KMS-11 (cell line): ENCODE measurements at regions not wholly inside any gene's neighbourhood (a gene's known extent, or its start where the extent isn't known, plus 50 kb on each side); places are given as distances from the start of the nearest gene placed in this dataset.

Experiments
- H2AFZ ChIP-seq: fragments of 200-600 bp; sonication (generic); 2 replicates; pipeline ENCODE4 v1.6.1; 2016; ENCODE audit warnings: antibody characterized with exemption, mixed run types, low read depth
- H3K27ac ChIP-seq: fragments of 200-600 bp; sonication (generic); 2 replicates; pipeline ENCODE4 v1.6.1; 2016; ENCODE audit warnings: mild to moderate bottlenecking, mixed run types
- H3K27me3 ChIP-seq: fragments of 200-600 bp; sonication (generic); 2 replicates; pipeline ENCODE4 v1.6.1; 2017; ENCODE audit warnings: mild to moderate bottlenecking, low read depth, mixed run types, moderate library complexity; ENCODE audit not compliant: insufficient read depth
- H3K36me3 ChIP-seq: fragments of 200-600 bp; sonication (generic); 2 replicates; pipeline ENCODE4 v1.6.1; 2017; ENCODE audit warnings: mild to moderate bottlenecking, mixed run types; ENCODE audit not compliant: insufficient read depth
- H3K4me1 ChIP-seq: fragments of 200-600 bp; sonication (generic); 2 replicates; pipeline ENCODE4 v1.6.1; 2016; ENCODE audit warnings: mild to moderate bottlenecking, low read depth, mixed run types; ENCODE audit not compliant: poor library complexity, severe bottlenecking
- H3K4me2 ChIP-seq: fragments of 200-600 bp; sonication (generic); 2 replicates; pipeline ENCODE4 v1.7.0; 2016; ENCODE audit warnings: mild to moderate bottlenecking, mixed run types
- H3K4me3 ChIP-seq: fragments of 200-600 bp; sonication (generic); IDR thresholded peaks from 2 replicates; pipeline ENCODE4 v1.6.1; 2017; ENCODE audit warnings: low read depth, low read length, mixed read lengths; ENCODE audit not compliant: insufficient read depth
- H3K79me2 ChIP-seq: fragments of 200-600 bp; sonication (generic); 2 replicates; pipeline ENCODE4 v1.6.1; 2016; ENCODE audit warnings: low read depth, mixed run types; ENCODE audit not compliant: insufficient read depth
- H3K9ac ChIP-seq: fragments of 200-600 bp; sonication (generic); 2 replicates; pipeline ENCODE4 v1.6.1; 2016; ENCODE audit warnings: mild to moderate bottlenecking, mixed run types
- H4K20me1 ChIP-seq: fragments of 200-600 bp; sonication (generic); 2 replicates; pipeline ENCODE4 v1.6.1; 2016; ENCODE audit warnings: mild to moderate bottlenecking, mixed run types; ENCODE audit not compliant: insufficient read depth
- TF ChIP-seq, protein P1 (sequence below): fragments of 200-600 bp; sonication (generic); conservative IDR thresholded peaks from 2 replicates; pipeline ENCODE4 v1.6.1; 2017; ENCODE audit warnings: low read depth, mild to moderate bottlenecking, antibody characterized with exemption, low read length, moderate library complexity, mixed read lengths

DNA sequence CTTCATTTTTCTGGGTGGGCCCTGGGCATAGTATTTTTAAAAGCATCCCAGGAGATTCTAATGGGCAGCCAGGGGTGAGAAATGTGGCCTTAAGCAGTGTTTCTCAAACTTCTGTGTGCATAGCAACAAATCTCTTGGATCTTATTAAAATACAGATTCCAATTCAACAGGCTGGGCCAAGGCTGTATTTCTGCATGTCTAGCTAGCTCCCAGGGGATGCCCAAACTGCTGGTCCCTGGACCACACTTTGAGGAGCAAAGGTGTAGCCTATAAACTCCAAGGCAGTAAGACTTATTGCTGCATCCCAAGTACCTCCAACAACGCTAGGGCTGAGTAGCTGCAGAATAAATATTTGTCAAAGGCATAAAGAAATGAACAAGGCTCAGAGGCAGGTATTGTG is 292.9 kb upstream of the ZMIZ1 start:
- Histone ChIP-seq H3K4me1 (no peaks in the 10 kb centered on the region), H3K79me2 (no peaks in the 10 kb centered on the region), H3K4me2 (no peak overlapping the region), H3K4me3 (no peak overlapping the region), H2AFZ (no peak overlapping the region), H3K27ac (no peak overlapping the region), H4K20me1 (no peaks in the 10 kb centered on the region), H3K27me3 (no peaks in the 10 kb centered on the region), H3K9ac (no peak overlapping the region), H3K36me3 (no peaks in the 10 kb centered on the region)
- TF ChIP-seq, protein P1, sequence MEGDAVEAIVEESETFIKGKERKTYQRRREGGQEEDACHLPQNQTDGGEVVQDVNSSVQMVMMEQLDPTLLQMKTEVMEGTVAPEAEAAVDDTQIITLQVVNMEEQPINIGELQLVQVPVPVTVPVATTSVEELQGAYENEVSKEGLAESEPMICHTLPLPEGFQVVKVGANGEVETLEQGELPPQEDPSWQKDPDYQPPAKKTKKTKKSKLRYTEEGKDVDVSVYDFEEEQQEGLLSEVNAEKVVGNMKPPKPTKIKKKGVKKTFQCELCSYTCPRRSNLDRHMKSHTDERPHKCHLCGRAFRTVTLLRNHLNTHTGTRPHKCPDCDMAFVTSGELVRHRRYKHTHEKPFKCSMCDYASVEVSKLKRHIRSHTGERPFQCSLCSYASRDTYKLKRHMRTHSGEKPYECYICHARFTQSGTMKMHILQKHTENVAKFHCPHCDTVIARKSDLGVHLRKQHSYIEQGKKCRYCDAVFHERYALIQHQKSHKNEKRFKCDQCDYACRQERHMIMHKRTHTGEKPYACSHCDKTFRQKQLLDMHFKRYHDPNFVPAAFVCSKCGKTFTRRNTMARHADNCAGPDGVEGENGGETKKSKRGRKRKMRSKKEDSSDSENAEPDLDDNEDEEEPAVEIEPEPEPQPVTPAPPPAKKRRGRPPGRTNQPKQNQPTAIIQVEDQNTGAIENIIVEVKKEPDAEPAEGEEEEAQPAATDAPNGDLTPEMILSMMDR = no peak

DNA sequence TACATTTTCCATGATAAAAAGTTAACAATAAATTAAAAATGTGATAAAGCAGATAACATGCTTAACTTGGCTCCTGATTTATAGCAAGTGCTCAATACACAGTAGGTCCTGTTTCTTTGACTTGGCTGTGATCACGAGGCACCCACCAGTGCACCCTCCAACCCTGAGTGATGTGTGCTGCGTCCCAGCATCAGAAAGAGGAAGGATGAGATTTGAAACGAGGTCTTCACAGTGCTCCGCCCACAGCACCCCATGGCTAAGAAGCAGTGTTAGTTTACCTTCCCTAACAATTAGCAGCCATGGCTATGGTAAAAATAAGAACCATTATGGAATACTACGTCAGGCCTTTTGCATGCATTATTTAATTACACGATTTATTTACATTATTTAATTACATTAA is 292.0 kb upstream of the ZMIZ1 start:
- Histone ChIP-seq H3K27me3 (no peaks in the 10 kb centered on the region), H4K20me1 (no peaks in the 10 kb centered on the region), H3K4me2 (no peak overlapping the region), H3K36me3 (no peaks in the 10 kb centered on the region), H3K79me2 (no peaks in the 10 kb centered on the region), H3K9ac (no peak overlapping the region), H3K4me3 (no peak overlapping the region), H3K27ac (no peak overlapping the region), H3K4me1 (no peaks in the 10 kb centered on the region), H2AFZ (no peak overlapping the region)
- TF ChIP-seq, protein P1 = no peak

DNA sequence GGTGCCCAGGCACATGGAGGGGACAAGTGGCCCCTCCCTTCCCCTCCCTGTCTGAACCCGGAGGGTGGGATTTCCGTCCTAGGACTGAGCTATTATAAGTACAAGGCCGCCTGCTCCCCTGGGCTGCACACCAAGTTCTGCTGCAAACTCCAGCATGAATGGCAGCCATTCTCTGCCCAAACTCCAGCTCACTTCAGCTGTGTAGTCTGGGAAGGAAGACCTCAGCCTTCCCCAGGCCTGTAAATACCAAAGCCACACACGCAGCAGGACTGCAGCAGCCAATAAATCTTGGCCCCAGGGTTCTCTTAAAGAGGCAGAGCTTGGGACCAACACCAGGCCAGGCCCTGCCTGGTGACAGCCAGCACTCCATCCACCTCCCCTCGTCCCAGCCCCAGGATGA is 291.3 kb upstream of the ZMIZ1 start:
- H3K4me2 ChIP-seq = no peak overlapping the region
- no peak overlapping the region for H3K27ac ChIP-seq

DNA sequence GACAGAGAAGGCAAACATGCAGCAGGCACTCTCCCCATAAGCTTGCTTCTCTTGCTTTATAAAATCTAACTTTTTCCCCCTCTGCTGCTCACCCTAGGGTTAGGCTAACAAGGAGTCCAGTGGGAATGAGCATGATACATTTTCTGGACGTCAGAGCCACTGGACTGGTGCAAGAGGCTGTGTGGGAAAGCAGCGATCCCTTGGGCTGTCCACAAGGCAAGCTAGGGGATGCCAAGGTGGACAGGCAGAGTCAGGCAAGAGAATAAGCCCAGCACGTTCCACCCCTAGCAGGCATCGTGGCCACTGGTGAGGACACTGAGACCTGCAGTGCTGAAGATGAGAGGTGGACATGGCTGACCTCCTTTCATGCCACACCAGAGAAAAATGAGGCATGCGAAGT is 290.9 kb upstream of the ZMIZ1 start:
- no peaks in the 10 kb centered on the region for H3K4me1 ChIP-seq
- H3K4me2 ChIP-seq = no peak overlapping the region
- H3K79me2 ChIP-seq = no peaks in the 10 kb centered on the region
- H4K20me1 ChIP-seq = no peaks in the 10 kb centered on the region
- H3K4me3 ChIP-seq = no peak overlapping the region
- TF ChIP-seq, protein P1 = no peak
- H3K9ac ChIP-seq = no peak overlapping the region
- no peaks in the 10 kb centered on the region for H3K27me3 ChIP-seq
- H2AFZ ChIP-seq = no peak overlapping the region
- no peaks in the 10 kb centered on the region for H3K36me3 ChIP-seq
- no peak overlapping the region for H3K27ac ChIP-seq

More for the DNA sequence above, 291.3 kb upstream of the ZMIZ1 start:
- no peaks in the 10 kb centered on the region for H3K36me3 ChIP-seq
- no peaks in the 10 kb centered on the region for H4K20me1 ChIP-seq
- H3K9ac ChIP-seq = no peak overlapping the region
- no peak overlapping the region for H2AFZ ChIP-seq
- no peaks in the 10 kb centered on the region for H3K4me1 ChIP-seq
- H3K27me3 ChIP-seq = no peaks in the 10 kb centered on the region
- no peak overlapping the region for H3K4me3 ChIP-seq
- no peaks in the 10 kb centered on the region for H3K79me2 ChIP-seq
- TF ChIP-seq, protein P1 = no peak
